Vagina (tissue), 2 donors: ENCODE measurements at regions not wholly inside any gene's neighbourhood (a gene's known extent, or its start where the extent isn't known, plus 50 kb on each side); places are given as distances from the start of the nearest gene placed in this dataset.

Experiments used
- DNase-seq, 2 donors: peaks; one replicate each; pipeline ENCODE4 v3.0.0-alpha.2; 2017; ENCODE audit errors: extremely low spot score in 2 of 2
- H3K27ac ChIP-seq: fragments of 200-600 bp; sonication (generic); one replicate; pipeline ENCODE4 v1.5.1; 2019
- H3K27me3 ChIP-seq: fragments of 200-600 bp; sonication (generic); one replicate; pipeline ENCODE4 v1.5.1; 2019
- H3K36me3 ChIP-seq, 2 donors: fragments of 200-600 bp; sonication (generic); one replicate each; pipeline ENCODE4 v1.5.1; 2017 to 2019
- H3K4me1 ChIP-seq: fragments of 200-600 bp; sonication (generic); one replicate; pipeline ENCODE4 v1.5.1; 2019
- H3K4me3 ChIP-seq, 2 donors: fragments of 200-600 bp; sonication (generic); 1 replicate in 1 of 2; 2 replicates in 1 of 2; pipeline ENCODE4 v1.5.1; 2016 to 2019
- H3K9me3 ChIP-seq: fragments of 200-600 bp; sonication (generic); one replicate; pipeline ENCODE4 v1.5.1; 2019
- CTCF ChIP-seq, 3 experiments: fragments of 450-650 bp in 2 of 3; fragments of 200-600 bp in 1 of 3; sonication (generic) in 1 of 3; IDR thresholded peaks; one replicate each; pipeline ENCODE4 v1.5.1; 2017 to 2019; ENCODE audit warnings: antibody characterized with exemption in 3 of 3, mild to moderate bottlenecking in 2 of 3, moderate library complexity in 2 of 3
- POLR2A ChIP-seq, 2 donors: fragments of 450-650 bp; IDR thresholded peaks; one replicate each; pipeline ENCODE4 v1.6.1; 2017; ENCODE audit warnings: antibody characterized with exemption in 2 of 2, mild to moderate bottlenecking in 2 of 2, moderate library complexity in 2 of 2
- POLR2AphosphoS5 ChIP-seq, 2 donors: sonication (generic); formaldehyde crosslinking; IDR thresholded peaks; one replicate each; pipeline ENCODE4 v1.9.0; 2017; ENCODE audit warnings: antibody characterized with exemption in 2 of 2, mild to moderate bottlenecking in 2 of 2, low read depth in 1 of 2; ENCODE audit not compliant: insufficient read depth in 1 of 2
- intact Hi-C: fragments of 100-400 bp; cut with DNase I; formaldehyde crosslinking; loops from one replicate; pipeline ENCODE4 v1.15.1; 2023

DNA sequence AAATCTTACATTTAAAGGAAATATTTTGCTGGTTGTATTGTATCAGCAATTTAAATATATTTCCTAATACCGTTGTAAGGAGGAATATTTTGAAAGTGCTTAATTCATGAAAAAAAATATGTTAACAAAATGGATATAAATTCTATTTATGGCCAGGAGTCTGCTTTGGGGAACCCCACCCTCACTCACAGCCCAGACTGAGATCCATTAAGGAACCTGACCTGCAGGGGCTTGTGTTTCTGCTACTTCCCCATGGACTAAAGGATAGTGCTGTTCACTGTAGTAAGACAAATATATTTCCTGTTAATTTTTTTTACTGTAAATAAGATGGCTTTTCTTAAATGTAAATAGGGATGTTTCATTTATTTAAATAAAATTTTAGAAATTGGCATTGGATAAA is 221.9 kb upstream of the COL3A1 start:
- DNase-seq: no peak
- no peaks in the 10 kb centered on the region for H3K27me3 ChIP-seq
- no peak overlapping the region for H3K4me3 ChIP-seq
- intact Hi-C loops: no loop called here
- TF ChIP-seq POLR2A (IDR thresholded peaks at IDR 0.05) (no peak), POLR2AphosphoS5 (IDR thresholded peaks at IDR 0.05; ENCODE audit: insufficient read depth in 1 of 2, low read depth in 1 of 2) (no peak), CTCF (IDR thresholded peaks at IDR 0.05) (no peak)
- no peaks in the 10 kb centered on the region for H3K4me1 ChIP-seq
- H3K27ac ChIP-seq: no peak overlapping the region
- H3K9me3 ChIP-seq: peaks cover 10% of the 10 kb centered on the region
- no peaks in the 10 kb centered on the region for H3K36me3 ChIP-seq

DNA sequence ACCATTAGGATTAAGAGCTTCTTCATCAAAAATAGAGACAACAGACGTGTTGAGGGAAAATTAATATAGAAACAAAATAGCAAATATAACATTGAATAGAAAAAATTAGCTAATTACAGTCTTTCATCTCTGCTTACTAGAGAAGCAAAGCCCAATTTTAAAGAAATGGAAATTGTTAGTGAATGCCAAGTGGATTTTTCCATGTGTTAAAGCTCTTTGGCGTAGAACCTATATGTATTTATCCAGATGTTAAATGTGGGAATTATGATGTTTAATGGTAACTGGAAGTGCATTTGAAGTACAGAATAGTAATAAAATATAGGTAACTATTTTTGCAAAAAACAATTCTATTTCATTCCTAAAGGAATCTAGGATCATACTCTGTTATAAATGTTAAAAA is 212.0 kb upstream of the COL3A1 start:
- Histone ChIP-seq H3K9me3 (peaks cover 1% of the 10 kb centered on the region), H3K4me3 (no peak overlapping the region), H3K27ac (no peak overlapping the region), H3K27me3 (no peaks in the 10 kb centered on the region), H3K4me1 (no peaks in the 10 kb centered on the region), H3K36me3 (no peaks in the 10 kb centered on the region)
- TF ChIP-seq CTCF (IDR thresholded peaks at IDR 0.05): no peak
- no peak for TF ChIP-seq POLR2A (IDR thresholded peaks at IDR 0.05)
- intact Hi-C loops: no loop called here
- DNase-seq: no peak

GRCh38 chr2:188765522-188766470 is 208.4 kb upstream of the COL3A1 start:
- Histone ChIP-seq H3K27ac (no peak overlapping the region), H3K9me3 (no peaks in the 10 kb centered on the region), H3K4me3 (no peak overlapping the region), H3K27me3 (no peaks in the 10 kb centered on the region), H3K4me1 (no peaks in the 10 kb centered on the region), H3K36me3 (no peaks in the 10 kb centered on the region)
- DNase-seq: no peak
- no peak for TF ChIP-seq POLR2AphosphoS5 (IDR thresholded peaks at IDR 0.05; ENCODE audit: insufficient read depth in 1 of 2, low read depth in 1 of 2)
- no peak for TF ChIP-seq CTCF (IDR thresholded peaks at IDR 0.05)
- no peak for TF ChIP-seq POLR2A (IDR thresholded peaks at IDR 0.05)
- intact Hi-C loops: no loop called here

DNA sequence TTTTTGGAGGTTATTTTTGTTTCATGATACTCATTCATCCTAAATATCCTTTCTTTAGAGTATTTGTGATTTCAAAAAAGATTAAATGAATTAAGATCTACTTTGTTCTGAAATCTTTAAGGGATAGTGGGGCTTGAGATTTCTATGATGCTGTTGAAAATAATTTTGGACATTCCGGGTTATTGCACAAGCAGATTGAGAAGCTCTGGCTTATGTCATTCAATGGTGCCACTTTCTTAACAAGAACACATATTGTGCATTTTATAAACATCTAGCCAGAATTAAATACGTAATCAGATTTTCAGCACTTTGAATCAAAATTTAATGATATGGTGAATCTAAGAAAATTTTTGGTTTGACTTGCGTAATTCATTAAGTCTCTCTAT is 207.7 kb upstream of the COL3A1 start:
- no peaks in the 10 kb centered on the region for H3K27me3 ChIP-seq
- no peak for TF ChIP-seq CTCF (IDR thresholded peaks at IDR 0.05)
- TF ChIP-seq POLR2AphosphoS5 (IDR thresholded peaks at IDR 0.05; ENCODE audit: insufficient read depth in 1 of 2, low read depth in 1 of 2): no peak
- no peak for TF ChIP-seq POLR2A (IDR thresholded peaks at IDR 0.05)
- no peaks in the 10 kb centered on the region for H3K4me1 ChIP-seq
- no peaks in the 10 kb centered on the region for H3K9me3 ChIP-seq
- H3K36me3 ChIP-seq: no peaks in the 10 kb centered on the region
- H3K4me3 ChIP-seq: no peak overlapping the region
- intact Hi-C loops: no loop called here
- DNase-seq: no peak
- no peak overlapping the region for H3K27ac ChIP-seq

- Histone ChIP-seq H3K27ac (no peak overlapping the region), H3K36me3 (no peaks in the 10 kb centered on the region), H3K4me3 (no peak overlapping the region), H3K9me3 (no peaks in the 10 kb centered on the region), H3K27me3 (no peaks in the 10 kb centered on the region), H3K4me1 (no peaks in the 10 kb centered on the region)
- intact Hi-C loops: no loop called here
- no peak for DNase-seq
- no peak for TF ChIP-seq CTCF (IDR thresholded peaks at IDR 0.05)
- no peak for TF ChIP-seq POLR2A (IDR thresholded peaks at IDR 0.05)
- TF ChIP-seq POLR2AphosphoS5 (IDR thresholded peaks at IDR 0.05; ENCODE audit: insufficient read depth in 1 of 2, low read depth in 1 of 2): no peak
Observed at GRCh38 chr2:188767176-188767575, 207.0 kb upstream of the COL3A1 start.
